Upper lobe of left lung (tissue), 4 donors: ENCODE measurements at regions not wholly inside any gene's neighbourhood (a gene's known extent, or its start where the extent isn't known, plus 50 kb on each side); places are given as distances from the start of the nearest gene placed in this dataset.

ENCODE experiments used
- POLR2A ChIP-seq, 4 donors: fragments of 450-650 bp; IDR thresholded peaks; one replicate each; pipeline ENCODE4 v1.5.1; 2016 to 2017; ENCODE audit warnings: antibody characterized with exemption in 4 of 4, mild to moderate bottlenecking in 2 of 4
- TF ChIP-seq, protein P1 (sequence below), 6 experiments: fragments of 450-650 bp in 4 of 6; fragments of 200-600 bp in 2 of 6; sonication (generic) in 2 of 6; IDR thresholded peaks; one replicate each; pipeline ENCODE4 v1.5.1; 2016 to 2019; ENCODE audit warnings: antibody characterized with exemption in 6 of 6

DNA sequence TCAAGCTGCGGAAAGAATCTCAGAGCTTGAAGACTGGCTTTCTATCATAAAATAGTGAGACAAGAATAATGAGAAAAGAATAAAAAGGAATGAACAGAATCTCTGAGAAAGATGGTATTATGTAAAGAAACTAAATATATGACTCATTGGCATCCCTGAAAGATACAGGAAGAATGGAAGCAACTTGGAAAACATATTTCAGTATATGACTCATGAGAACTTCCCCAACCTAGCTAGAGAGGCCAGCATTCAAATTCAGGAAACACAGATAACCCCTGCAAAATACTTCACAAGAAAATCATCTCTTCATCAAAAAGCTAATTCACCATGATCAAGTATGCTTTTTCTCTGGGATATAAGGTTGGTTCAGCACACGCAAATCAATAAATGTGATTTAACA, 2318.0 kb downstream of the PCDH9 start:
- TF ChIP-seq, protein P1, sequence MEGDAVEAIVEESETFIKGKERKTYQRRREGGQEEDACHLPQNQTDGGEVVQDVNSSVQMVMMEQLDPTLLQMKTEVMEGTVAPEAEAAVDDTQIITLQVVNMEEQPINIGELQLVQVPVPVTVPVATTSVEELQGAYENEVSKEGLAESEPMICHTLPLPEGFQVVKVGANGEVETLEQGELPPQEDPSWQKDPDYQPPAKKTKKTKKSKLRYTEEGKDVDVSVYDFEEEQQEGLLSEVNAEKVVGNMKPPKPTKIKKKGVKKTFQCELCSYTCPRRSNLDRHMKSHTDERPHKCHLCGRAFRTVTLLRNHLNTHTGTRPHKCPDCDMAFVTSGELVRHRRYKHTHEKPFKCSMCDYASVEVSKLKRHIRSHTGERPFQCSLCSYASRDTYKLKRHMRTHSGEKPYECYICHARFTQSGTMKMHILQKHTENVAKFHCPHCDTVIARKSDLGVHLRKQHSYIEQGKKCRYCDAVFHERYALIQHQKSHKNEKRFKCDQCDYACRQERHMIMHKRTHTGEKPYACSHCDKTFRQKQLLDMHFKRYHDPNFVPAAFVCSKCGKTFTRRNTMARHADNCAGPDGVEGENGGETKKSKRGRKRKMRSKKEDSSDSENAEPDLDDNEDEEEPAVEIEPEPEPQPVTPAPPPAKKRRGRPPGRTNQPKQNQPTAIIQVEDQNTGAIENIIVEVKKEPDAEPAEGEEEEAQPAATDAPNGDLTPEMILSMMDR (IDR thresholded peaks at IDR 0.05): no peak
- no peak for TF ChIP-seq POLR2A (IDR thresholded peaks at IDR 0.05)
